Type B pancreatic cell (in vitro differentiated cells): ENCODE measurements at regions not wholly inside any gene's neighbourhood (a gene's known extent, or its start where the extent isn't known, plus 50 kb on each side); places are given as distances from the start of the nearest gene placed in this dataset.
"Not testable (repeated sequence)": the region's sequence is repeated elsewhere in the genome, so short reads cannot be mapped to it uniquely, and the experiment has no call there.

Source experiments
- DNase-seq: peaks from one replicate; pipeline ENCODE4 v3.0.0; 2021; ENCODE audit warnings: mixed read lengths; ENCODE audit not compliant: unreplicated experiment; ENCODE audit errors: extremely low spot score
- H3K27ac Mint-ChIP-seq: 2 replicates; pipeline ENCODE4 v1.8.0; 2021; ENCODE audit warnings: mild to moderate bottlenecking, mixed read lengths
- H3K27me3 Mint-ChIP-seq: 2 replicates; pipeline ENCODE4 v1.8.0; 2021; ENCODE audit warnings: mixed read lengths
- H3K36me3 Mint-ChIP-seq: 2 replicates; pipeline ENCODE4 v1.8.0; 2021; ENCODE audit warnings: mixed read lengths
- H3K4me1 Mint-ChIP-seq: one replicate; pipeline ENCODE4 v1.8.0; 2021; ENCODE audit warnings: mixed read lengths; ENCODE audit not compliant: unreplicated experiment
- H3K4me3 Mint-ChIP-seq: 2 replicates; pipeline ENCODE4 v1.8.0; 2021; ENCODE audit warnings: mild to moderate bottlenecking, mixed read lengths
- H3K9me3 Mint-ChIP-seq: 2 replicates; pipeline ENCODE4 v1.8.0; 2021; ENCODE audit warnings: mixed read lengths
- TF ChIP-seq, protein P1 (sequence below): fragments of 200-600 bp; sonication (generic); conservative IDR thresholded peaks from 2 replicates; pipeline ENCODE4 v1.5.0; 2021; ENCODE audit warnings: antibody characterized with exemption, mild to moderate bottlenecking

DNA sequence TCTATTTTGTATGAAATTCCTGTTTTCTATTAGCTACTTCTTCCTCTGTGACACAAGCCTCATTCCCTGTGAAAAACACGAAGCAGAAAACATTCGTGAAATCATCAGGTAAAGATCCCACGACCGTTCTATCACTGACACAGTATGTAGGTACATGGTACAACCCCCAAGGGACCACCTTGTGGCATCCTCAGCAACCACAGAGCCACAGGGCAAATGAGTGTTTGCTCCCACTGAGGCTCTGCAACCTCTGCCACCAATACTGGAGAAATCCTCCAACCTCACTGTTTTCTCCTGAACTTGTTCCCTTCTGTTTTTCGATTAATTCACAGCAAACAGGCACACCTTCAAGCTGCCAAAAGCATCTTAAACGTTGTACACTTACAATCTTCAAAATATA is 83.7 kb upstream of the FBXO28 start:
- H3K9me3 Mint-ChIP-seq, H3K36me3 Mint-ChIP-seq, H3K4me3 Mint-ChIP-seq, H3K27me3 Mint-ChIP-seq, DNase-seq, H3K27ac Mint-ChIP-seq, H3K4me1 Mint-ChIP-seq: not testable (repeated sequence)

DNA sequence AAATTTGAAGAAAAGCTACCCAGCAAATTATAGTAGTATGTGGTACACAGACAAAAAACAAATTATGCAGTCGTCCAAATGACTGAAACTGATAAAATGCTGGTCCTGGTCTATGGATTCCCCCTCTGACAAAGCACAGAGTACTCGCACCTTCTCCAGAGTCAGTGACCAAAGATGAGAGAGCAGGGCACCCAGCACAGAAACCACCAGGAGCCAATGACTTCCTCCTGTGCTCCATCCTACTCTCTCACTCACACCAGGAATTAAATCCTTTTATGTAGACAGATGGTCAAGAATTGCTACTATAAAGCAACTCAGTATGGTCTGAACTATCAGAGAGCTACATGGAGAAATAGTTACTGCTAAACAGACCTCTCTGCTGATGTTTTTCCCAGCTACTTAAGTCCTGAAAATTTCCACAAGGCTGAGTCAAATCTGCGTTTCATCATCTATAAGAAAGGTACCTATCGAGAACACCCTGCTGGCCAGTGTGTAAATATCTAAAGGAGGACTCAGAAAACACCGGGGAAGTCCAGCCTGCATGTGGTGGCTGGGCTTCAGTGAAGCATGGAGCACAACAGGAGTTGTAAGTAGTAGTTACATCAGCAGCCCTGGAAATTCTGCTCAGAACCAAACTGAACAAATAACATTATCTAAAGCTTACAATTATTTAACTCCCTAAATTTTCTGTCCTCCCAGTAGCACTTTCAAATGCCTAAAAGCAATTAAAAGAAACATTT is 84.5 kb upstream of the FBXO28 start:
- not testable (repeated sequence) for H3K36me3 Mint-ChIP-seq, H3K4me3 Mint-ChIP-seq, H3K27me3 Mint-ChIP-seq, H3K4me1 Mint-ChIP-seq, H3K9me3 Mint-ChIP-seq, H3K27ac Mint-ChIP-seq, DNase-seq

DNA sequence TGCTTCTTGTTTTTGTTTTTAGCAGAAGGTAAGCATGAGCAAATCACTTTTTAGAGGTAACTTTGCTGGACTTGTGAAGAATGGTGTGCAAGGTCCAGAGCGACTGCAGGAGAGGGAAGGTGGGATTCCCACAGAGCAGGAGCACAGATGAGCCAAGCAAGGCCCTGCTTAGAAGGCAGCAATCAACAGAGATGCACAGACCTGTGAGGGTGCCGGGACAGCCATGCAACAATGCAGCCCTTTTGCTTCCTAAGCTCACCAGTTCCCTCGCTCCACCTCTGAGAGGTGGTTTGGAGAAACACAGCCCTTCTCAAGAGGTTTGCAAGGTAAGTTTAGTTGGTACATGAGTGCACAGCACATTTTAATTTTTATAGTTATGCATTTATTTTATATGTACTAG is 85.1 kb upstream of the FBXO28 start:
- H3K27ac Mint-ChIP-seq, H3K27me3 Mint-ChIP-seq, H3K4me1 Mint-ChIP-seq, H3K9me3 Mint-ChIP-seq, DNase-seq, H3K4me3 Mint-ChIP-seq, H3K36me3 Mint-ChIP-seq: not testable (repeated sequence)

DNA sequence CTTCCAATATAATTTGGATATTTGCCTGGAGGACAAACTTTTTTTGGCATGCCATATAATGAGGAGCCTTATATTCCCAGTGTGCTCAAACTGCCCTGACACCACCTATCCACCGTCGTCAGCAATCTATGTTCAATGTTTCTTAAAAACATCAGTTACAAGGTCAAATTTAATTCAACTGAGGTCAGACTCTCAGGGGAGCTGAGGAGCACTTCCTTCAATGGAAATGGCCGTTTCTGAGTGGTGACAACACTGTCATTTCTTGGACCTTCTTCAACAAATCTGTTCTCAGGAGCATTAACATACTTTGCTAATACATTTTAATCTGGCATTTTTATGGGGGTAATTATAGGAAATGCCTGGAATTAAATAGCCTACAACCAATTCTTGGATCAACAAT is 90.8 kb upstream of the FBXO28 start:
- DNase-seq, H3K27ac Mint-ChIP-seq, H3K9me3 Mint-ChIP-seq, H3K4me1 Mint-ChIP-seq, H3K27me3 Mint-ChIP-seq, H3K4me3 Mint-ChIP-seq, H3K36me3 Mint-ChIP-seq: not testable (repeated sequence)

DNA sequence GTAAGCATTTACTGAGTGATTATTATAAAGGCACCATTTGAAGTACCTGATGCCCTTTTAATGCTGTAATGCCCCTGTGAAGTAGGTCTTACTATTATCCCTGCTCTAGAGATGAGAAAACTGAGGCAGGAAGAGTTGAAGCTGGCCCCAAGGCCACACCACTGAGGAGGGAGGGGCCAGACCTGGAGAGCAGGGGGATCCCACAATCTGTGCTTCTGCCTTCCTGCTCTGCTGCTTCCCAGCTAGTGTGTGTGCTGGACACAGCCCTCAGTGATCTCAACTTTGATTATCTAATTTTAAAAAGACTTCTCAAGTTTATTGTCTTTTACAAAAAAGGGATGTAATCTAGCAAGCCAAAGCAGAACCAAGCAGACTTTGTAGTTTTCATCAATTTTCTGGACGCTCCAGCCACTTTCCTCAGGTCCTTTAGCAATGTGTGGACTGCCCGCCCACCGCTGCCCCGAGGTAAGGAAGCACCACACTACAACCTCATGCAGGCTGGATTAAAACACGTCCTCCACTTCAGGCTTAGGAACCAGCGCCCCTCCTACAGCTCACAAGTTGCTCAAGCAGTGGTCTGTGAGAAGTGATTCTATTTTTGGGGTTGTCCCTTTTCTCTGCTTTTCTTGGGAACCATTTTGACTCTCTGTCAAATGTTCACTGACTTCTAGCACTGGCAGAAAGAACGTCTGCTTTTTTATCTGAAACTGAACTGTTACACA is 91.5 kb upstream of the FBXO28 start:
- not testable (repeated sequence) for H3K9me3 Mint-ChIP-seq

DNA sequence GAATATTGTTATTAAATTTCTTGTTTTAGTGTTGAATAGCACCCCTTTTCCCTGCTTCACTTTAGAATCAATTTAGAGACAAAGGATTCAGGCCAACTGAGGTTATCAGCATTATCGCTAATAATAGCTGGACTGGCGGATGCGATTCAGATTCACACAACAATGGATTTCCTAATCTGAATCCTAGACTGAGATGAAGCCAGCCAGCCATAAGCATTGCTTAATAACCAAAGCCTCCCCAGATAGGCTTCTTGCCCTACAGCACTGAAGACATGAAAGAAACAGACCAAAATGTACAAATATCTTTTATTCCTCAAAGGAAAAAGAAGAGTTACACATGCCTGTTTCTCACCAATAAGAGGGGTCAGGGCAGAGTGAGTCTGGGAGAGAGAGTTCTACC is 94.0 kb upstream of the FBXO28 start:
- not testable (repeated sequence) for H3K27me3 Mint-ChIP-seq, H3K4me1 Mint-ChIP-seq, H3K27ac Mint-ChIP-seq, H3K9me3 Mint-ChIP-seq, DNase-seq, H3K36me3 Mint-ChIP-seq, H3K4me3 Mint-ChIP-seq

More for the DNA sequence above, 91.5 kb upstream of the FBXO28 start:
- not testable (repeated sequence) for H3K4me3 Mint-ChIP-seq, H3K36me3 Mint-ChIP-seq, H3K4me1 Mint-ChIP-seq, H3K27me3 Mint-ChIP-seq, DNase-seq, H3K27ac Mint-ChIP-seq

DNA sequence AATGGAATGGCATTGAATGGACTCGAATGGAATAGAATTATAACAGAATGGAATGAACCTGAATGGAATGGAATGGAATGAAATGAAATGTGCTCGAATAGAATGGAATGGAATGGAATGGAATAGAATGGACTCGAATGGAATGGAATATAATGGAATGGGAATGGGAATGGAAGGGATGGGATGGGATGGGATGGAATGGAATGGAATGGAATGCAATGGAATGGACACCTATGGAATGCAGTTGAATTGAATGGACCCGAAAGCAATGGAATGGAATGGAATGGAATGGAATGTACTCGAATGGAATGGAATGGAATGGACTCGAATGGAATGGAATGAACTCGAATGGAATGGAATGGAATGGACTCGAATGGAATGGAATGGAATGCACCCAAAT is 98.1 kb upstream of the FBXO28 start:
- not testable (repeated sequence) for DNase-seq, H3K9me3 Mint-ChIP-seq, H3K36me3 Mint-ChIP-seq, H3K4me3 Mint-ChIP-seq, H3K4me1 Mint-ChIP-seq, H3K27me3 Mint-ChIP-seq, H3K27ac Mint-ChIP-seq

DNA sequence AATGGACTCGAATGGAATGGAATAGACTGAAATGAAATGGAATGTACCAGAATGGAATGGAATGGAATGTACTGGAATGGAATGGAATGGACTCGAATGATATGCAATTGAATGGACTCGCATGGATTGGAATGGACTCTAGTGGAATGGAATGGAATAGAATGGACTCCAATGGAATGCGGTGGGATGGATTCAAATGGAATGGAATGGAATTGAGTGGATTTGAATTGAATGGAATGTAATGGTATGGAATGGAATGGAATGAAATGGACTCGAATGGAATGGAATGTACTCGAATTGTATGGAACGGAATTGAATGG is 99.6 kb upstream of the FBXO28 start:
- Mint-ChIP-seq H3K4me3 (no peak overlapping the region), H3K27ac (no peak overlapping the region), H3K36me3 (no peaks in the 10 kb centered on the region), H3K27me3 (no peaks in the 10 kb centered on the region), H3K9me3 (no peaks in the 10 kb centered on the region), H3K4me1 (no peaks in the 10 kb centered on the region)
- TF ChIP-seq, protein P1, sequence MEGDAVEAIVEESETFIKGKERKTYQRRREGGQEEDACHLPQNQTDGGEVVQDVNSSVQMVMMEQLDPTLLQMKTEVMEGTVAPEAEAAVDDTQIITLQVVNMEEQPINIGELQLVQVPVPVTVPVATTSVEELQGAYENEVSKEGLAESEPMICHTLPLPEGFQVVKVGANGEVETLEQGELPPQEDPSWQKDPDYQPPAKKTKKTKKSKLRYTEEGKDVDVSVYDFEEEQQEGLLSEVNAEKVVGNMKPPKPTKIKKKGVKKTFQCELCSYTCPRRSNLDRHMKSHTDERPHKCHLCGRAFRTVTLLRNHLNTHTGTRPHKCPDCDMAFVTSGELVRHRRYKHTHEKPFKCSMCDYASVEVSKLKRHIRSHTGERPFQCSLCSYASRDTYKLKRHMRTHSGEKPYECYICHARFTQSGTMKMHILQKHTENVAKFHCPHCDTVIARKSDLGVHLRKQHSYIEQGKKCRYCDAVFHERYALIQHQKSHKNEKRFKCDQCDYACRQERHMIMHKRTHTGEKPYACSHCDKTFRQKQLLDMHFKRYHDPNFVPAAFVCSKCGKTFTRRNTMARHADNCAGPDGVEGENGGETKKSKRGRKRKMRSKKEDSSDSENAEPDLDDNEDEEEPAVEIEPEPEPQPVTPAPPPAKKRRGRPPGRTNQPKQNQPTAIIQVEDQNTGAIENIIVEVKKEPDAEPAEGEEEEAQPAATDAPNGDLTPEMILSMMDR, result no peak
- no peak for DNase-seq

DNA sequence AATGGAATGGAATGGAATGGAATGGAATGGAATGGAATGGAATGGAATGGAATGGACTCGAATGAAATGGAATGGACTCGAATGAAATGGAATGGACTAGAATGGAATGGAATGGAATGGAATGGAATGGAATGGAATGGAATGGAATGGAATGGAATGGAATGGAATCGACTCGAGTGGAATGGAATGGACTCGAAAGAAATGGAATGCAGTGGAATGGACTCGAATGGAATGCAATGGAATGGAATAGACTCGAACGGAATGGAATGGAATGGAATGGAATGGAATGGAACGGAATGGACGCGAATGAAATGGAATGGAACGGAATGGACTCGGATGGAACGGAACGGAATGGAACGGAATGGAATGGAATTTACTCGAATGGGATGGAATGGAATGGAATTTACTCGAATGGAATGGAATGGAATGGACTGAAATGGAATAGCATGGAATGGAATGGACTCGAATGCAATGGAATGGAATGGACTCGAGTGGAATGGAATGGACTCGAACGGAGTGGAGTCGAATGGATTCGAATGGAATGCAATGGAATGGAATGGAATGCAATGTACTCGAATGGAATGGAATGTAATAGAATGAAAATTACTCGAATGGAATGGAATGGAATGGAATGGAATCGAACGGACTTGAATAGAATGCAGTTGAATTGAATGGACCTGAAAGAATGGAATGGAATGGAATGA is 100.1 kb upstream of the FBXO28 start:
- H3K9me3 Mint-ChIP-seq, H3K4me1 Mint-ChIP-seq, DNase-seq, H3K27ac Mint-ChIP-seq, H3K27me3 Mint-ChIP-seq, H3K4me3 Mint-ChIP-seq, H3K36me3 Mint-ChIP-seq: not testable (repeated sequence)

DNA sequence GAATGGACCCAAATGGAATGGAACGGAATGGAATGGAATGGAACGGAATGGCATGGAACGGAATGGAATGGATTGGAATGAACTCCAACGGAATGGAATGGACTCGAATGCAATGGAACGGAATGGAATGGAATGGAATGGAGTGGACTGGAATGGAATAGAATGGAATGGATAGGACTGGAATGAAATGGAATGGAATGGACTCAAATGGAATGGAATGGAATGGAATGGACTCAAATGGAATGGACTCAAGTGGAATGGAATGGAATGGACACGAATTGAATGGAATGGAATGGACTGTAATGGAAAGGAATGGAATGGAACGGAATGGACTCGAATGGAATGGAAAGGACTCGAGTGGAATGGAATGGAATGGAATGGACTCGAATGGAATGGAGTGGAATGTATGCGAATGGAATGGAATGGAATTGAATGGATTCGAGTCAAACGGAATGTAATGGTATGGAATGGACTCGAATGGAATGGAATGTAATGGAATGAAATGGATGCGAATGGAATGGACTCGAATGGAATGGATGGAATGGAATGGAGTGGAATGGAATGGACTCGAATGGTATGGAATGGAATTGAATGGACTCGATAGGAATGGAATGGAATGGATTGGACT is 101.0 kb upstream of the FBXO28 start:
- H3K9me3 Mint-ChIP-seq, H3K27ac Mint-ChIP-seq, H3K4me1 Mint-ChIP-seq, H3K27me3 Mint-ChIP-seq, DNase-seq, H3K4me3 Mint-ChIP-seq, H3K36me3 Mint-ChIP-seq: not testable (repeated sequence)

DNA sequence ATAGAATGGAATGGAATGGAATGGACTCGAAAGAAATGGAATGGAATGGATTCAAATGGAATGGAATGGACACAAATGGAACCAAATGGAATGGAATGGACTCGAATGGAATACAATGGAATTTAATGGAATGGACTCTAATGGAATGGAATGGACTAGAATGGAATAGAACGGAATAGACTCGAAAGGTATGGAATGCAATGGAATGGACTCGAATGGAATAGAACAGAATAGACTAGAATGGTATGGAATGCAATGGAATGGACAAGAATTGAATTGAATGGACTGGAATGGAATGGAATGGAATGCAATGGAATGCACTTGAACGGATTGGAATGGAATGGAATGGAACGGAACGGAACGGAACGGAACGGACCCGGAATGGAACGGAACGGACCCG is 101.7 kb upstream of the FBXO28 start:
- not testable (repeated sequence) for H3K4me3 Mint-ChIP-seq, H3K9me3 Mint-ChIP-seq, H3K4me1 Mint-ChIP-seq, H3K27me3 Mint-ChIP-seq, H3K27ac Mint-ChIP-seq, DNase-seq
- peaks cover 12% of the 10 kb centered on the region for H3K36me3 Mint-ChIP-seq

DNA sequence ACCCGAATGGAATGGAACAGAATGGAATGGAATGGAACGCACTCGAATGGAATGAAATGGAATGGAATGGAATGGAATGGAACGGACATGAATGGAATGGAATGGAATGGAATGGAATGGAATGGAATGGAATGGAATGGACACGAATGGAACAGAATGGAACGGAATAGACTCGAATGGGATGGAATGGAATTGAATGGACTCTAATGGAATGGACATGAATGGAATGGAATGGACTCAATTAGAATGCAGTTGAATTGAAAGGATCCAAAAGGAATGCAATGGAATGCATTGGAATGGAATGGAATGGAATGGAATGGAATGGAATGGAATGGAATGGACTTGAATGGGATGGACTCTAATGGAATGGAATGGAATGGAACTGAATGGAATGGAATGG is 102.2 kb upstream of the FBXO28 start:
- H3K27ac Mint-ChIP-seq, H3K4me1 Mint-ChIP-seq, H3K9me3 Mint-ChIP-seq, DNase-seq, H3K27me3 Mint-ChIP-seq, H3K4me3 Mint-ChIP-seq: not testable (repeated sequence)
- H3K36me3 Mint-ChIP-seq, result peaks cover 12% of the 10 kb centered on the region

DNA sequence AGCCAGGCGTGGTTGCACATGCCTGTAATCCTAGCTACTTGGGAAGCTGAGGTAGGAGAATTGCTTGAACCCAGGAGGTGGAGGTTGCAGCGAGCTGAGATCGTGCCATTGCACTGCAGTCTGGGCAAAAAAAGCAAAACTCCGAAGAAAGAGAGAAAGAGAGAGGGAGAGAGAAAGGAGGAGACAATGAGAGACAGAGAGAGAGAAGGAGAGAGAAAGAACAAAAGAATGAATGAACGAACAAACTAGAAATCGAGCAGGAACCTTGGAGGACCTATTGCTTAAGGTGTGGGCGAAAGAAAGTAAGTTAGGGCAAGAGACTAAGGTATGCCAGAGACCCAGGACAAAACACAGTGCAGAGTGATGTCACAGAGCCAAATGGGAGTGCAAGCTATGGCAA is 102.8 kb upstream of the FBXO28 start:
- H3K4me3 Mint-ChIP-seq, H3K27ac Mint-ChIP-seq, H3K9me3 Mint-ChIP-seq, H3K27me3 Mint-ChIP-seq, H3K4me1 Mint-ChIP-seq, DNase-seq: not testable (repeated sequence)
- peaks cover 14% of the 10 kb centered on the region for H3K36me3 Mint-ChIP-seq
